Stimulated activated naive B cell treated with anti-CD40 and anti-IgM and Interleukin-4, amounts not matched to agents 10 μg/mL and 1 μg/mL and 100 μg/mL, for 72 hours (primary cell): ENCODE measurements at regions not wholly inside any gene's neighbourhood (a gene's known extent, or its start where the extent isn't known, plus 50 kb on each side); places are given as distances from the start of the nearest gene placed in this dataset.

ENCODE experiments used
- ATAC-seq, 2 donors: fragments of 150-1000 bp; cut with Tn5 transposase; replicated peaks; 2 replicates each; pipeline ENCODE4 v1.10.0; 2021; ENCODE audit warnings: moderate library complexity in 1 of 2
- DNase-seq: peaks from one replicate; pipeline ENCODE4 v3.0.0; 2021
- H3K27ac Mint-ChIP-seq: one replicate; pipeline ENCODE4 v1.8.0; 2022; ENCODE audit warnings: mild to moderate bottlenecking, mixed read lengths
- H3K27me3 Mint-ChIP-seq, 2 donors: one replicate each; pipeline ENCODE4 v1.8.0; 2022; ENCODE audit warnings: mixed read lengths in 2 of 2
- H3K36me3 Mint-ChIP-seq, 2 donors: one replicate each; pipeline ENCODE4 v1.8.0; 2022; ENCODE audit warnings: mixed read lengths in 2 of 2, mild to moderate bottlenecking in 1 of 2
- H3K4me1 Mint-ChIP-seq, 2 donors: one replicate each; pipeline ENCODE4 v1.8.0; 2022; ENCODE audit warnings: mixed read lengths in 2 of 2, mild to moderate bottlenecking in 1 of 2
- H3K4me3 Mint-ChIP-seq, 2 donors: one replicate each; pipeline ENCODE4 v1.8.0; 2022; ENCODE audit warnings: mild to moderate bottlenecking in 2 of 2, mixed read lengths in 2 of 2, moderate library complexity in 1 of 2
- H3K9me3 Mint-ChIP-seq, 2 donors: one replicate each; pipeline ENCODE4 v1.8.0; 2022; ENCODE audit warnings: mixed read lengths in 2 of 2, mild to moderate bottlenecking in 1 of 2

DNA sequence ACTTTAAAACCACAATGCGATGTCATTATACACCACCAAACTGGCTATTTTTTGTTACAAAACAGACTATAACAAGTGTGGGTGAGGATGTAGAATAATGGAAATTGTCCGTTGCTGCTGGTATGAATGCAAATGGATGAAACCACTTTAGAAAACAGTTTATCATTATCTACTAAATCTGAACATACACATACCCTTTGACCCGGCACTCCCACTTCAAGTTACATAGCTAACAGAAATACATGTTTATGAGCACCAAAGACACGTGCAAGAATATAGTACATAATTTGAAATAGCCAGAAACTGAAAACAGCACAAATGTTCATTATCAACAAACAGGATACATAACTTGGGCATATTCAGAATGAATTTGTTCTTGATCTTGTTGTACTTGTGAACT, 206.4 kb upstream of the CHAC2 start:
- H3K27me3 Mint-ChIP-seq = peaks cover 0 to 6% of the 10 kb centered on the region in 2 donors
- peaks cover 6 to 8% of the 10 kb centered on the region in 2 donors for H3K9me3 Mint-ChIP-seq
- no peaks in the 10 kb centered on the region for H3K4me1 Mint-ChIP-seq
- no peak for ATAC-seq
- H3K4me3 Mint-ChIP-seq = no peak overlapping the region
- no peak for DNase-seq
- no peaks in the 10 kb centered on the region for H3K36me3 Mint-ChIP-seq
- H3K27ac Mint-ChIP-seq = no peak overlapping the region

DNA sequence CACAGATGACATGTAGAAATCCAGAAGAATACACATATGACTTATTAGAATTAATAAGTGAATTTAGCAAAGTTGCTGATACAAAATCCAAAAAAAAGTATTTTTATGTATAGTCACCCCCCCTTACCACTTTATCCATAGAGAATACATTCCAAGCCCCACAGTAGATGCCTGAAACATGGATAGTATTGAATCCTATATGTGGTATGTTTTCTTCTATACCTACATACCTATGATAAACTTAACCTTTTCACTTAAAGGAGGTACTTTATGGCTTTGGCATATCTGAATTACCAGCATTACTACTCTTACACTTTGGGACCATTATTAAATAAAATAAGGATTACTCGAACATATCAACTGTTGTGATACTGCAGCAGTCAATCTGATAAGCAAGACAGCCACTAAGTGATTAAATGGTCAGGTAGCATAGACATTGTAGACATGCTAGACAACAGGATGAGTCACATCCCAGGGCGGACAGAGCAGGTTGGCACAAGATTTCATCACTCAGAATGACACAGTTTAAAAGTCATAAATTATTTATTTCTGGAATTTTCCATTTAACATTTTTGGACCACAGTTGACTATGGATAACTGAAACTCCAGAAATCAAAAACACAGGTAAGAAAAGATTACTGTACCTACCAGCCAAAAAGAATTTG, 208.2 kb upstream of the CHAC2 start:
- Mint-ChIP-seq H3K4me3 (no peak overlapping the region), H3K36me3 (no peaks in the 10 kb centered on the region), H3K27ac (no peak overlapping the region), H3K4me1 (no peaks in the 10 kb centered on the region), H3K9me3 (peaks cover 7 to 8% of the 10 kb centered on the region in 2 donors), H3K27me3 (peaks cover 0 to 6% of the 10 kb centered on the region in 2 donors)
- no peak for DNase-seq
- no peak for ATAC-seq

DNA sequence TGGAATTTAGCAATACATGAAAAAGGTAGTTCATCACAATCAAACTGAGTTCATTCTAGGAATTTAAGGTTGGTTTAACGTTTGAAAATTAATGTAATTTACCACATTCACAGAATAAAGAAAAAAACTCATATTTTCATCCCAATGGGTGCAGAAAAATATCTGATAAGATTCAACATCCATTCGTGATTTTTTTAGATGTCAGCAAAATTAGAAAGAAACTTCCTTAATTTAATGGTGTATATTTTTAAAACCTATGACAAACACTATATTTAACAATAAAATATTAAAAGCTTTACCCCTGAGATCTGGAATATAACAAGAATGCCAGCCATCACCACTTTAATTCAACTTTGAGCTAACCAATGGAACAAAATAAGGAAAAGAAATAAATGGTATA, 208.7 kb upstream of the CHAC2 start:
- Mint-ChIP-seq H3K4me3 (no peak overlapping the region), H3K9me3 (peaks cover 7 to 8% of the 10 kb centered on the region in 2 donors), H3K4me1 (no peaks in the 10 kb centered on the region), H3K27me3 (peaks cover 0 to 6% of the 10 kb centered on the region in 2 donors), H3K27ac (no peak overlapping the region), H3K36me3 (no peaks in the 10 kb centered on the region)
- ATAC-seq = no peak
- DNase-seq = no peak

DNA sequence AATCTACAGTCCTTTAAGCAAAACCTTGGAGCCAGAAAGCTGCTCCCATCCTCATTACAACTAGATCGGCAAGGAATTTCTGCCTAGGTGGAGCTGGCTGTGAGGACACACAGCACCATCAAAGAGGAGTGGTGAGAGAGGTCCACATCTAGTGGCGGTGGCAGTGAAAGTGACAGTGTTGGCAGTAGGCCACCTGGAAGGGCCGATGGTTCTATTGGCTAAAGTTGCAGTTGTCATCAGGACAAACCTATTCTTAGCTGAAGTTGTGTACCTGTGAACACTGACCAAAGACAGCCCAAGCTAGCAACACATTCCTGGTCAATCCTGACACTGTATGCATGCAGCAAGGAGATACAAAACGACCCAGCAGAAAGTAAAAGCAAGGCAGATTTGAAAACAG, 218.1 kb upstream of the CHAC2 start:
- Mint-ChIP-seq H3K27ac (no peak overlapping the region), H3K9me3 (peaks cover 1 to 7% of the 10 kb centered on the region in 2 donors), H3K4me3 (no peak overlapping the region), H3K36me3 (no peaks in the 10 kb centered on the region), H3K27me3 (peaks cover 0 to 4% of the 10 kb centered on the region in 2 donors), H3K4me1 (no peaks in the 10 kb centered on the region)
- no peak for ATAC-seq
- DNase-seq = no peak

DNA sequence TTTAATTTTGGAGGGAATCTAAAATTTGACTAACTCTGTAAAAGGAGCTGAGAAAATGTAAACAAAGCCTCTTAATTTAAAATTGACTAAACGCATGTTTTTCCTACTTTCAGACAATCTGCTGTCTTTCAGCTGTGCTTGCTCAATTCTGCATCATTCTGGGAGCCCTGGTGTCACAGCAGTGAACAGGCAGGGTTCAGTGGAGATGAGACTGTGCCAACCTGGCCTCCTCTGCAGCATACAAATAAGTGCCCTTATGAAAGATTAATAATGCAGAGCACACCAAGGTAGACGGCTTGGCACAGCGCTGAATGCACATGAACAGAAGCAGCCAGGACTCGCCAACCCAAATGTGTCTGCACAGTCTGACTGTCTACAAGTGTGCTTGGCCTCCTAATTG, 222.0 kb upstream of the CHAC2 start:
- Mint-ChIP-seq H3K27me3 (peaks cover 0 to 4% of the 10 kb centered on the region in 2 donors), H3K4me1 (no peaks in the 10 kb centered on the region), H3K4me3 (no peak overlapping the region), H3K9me3 (peaks cover 0 to 7% of the 10 kb centered on the region in 2 donors), H3K27ac (no peak overlapping the region), H3K36me3 (no peaks in the 10 kb centered on the region)
- ATAC-seq (no peak), DNase-seq (no peak)

DNA sequence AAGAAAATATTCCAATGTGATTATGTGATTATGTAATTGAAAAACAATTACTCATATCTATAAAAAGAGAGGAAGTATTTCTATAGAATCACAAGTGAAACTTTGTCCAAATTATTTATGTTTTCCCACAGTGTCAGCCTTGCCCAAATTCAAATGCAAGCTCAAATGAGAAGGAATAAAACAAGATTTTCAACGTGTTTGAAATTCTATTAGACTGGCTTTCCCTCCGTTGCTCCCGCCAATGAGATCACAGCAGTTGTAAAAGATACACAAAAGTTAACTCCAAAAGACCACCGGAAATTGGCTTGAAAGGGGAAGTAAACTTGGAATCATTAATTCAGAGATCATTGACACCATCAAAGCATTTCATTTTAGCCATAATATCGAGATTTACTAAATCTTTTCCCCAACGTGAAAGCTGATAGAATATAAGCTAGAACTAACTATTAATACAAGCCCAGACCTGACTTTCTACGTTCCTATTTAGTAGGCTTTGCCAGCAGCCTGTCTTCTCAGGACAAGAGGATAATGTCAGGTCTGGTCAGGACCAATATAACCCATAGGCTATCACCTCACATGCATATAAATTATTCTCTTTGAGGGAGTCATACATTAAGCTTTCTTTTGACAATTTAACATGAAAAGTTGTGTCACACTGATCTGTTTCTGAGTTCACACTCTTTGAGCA, 222.6 kb upstream of the CHAC2 start:
- ATAC-seq = no peak
- DNase-seq = no peak
- Mint-ChIP-seq H3K27ac (no peak overlapping the region), H3K27me3 (peaks cover 0 to 2% of the 10 kb centered on the region in 2 donors), H3K4me3 (no peak overlapping the region), H3K9me3 (peaks cover 0 to 7% of the 10 kb centered on the region in 2 donors), H3K4me1 (no peaks in the 10 kb centered on the region), H3K36me3 (no peaks in the 10 kb centered on the region)

DNA sequence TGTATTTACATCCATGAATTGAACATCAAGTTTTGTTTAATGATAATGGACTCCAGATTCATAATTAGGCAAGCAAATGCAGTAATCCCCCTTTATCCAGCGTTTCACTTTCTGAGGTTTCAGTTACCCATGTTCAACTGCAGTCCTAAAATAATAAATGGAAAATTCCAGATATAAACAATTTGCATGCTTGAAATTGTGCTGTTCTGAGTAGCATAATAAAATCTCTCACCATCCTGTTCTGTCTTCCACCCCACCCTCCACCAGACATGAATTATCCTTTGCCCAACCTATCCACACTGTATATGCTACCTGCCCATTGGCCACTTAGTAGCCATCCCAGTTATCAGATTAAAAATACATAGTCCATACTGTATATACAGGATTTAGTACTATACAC, 224.5 kb upstream of the CHAC2 start:
- peaks cover 5 to 7% of the 10 kb centered on the region in 2 donors for H3K27me3 Mint-ChIP-seq
- no peak overlapping the region for H3K27ac Mint-ChIP-seq
- H3K4me3 Mint-ChIP-seq = no peak overlapping the region
- peaks cover 1 to 7% of the 10 kb centered on the region in 2 donors for H3K9me3 Mint-ChIP-seq
- no peak for DNase-seq
- no peak for ATAC-seq
- H3K4me1 Mint-ChIP-seq = no peaks in the 10 kb centered on the region
- H3K36me3 Mint-ChIP-seq = no peaks in the 10 kb centered on the region

DNA sequence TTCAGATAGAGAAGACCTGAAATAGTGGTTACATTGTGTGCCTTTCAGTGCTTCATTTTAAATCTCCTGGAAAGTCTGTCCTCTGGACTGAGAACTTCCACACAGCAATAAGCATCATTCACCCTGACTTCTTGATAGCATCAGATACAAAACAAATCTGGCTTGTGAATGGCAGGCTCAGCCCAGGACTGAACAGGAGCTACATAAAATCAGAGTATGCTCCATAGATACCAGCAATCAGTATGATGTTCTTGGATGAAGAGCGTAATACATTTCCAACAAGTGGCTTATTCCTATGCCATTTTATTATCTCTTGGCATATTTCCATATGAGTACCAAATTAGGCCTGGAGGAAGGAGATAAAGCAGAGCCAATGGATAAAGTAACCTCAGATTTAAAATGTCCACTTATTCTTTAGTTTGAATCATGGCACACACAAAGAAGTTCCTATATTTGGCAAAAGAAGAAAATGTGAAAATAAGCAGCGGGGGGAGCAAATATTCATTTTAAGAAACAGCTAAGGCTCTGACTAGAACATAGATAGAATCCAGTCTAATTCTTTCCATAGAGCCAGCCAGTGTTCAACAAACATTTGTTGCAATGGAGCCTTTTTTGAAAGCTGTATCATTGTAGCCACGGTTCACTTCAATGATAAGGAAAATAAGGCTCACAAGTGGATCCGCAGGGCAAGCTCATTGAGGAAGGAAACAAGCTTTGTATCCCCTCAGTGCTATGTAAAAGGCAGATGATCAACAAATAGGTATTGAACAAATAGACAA, 230.8 kb upstream of the CHAC2 start:
- Mint-ChIP-seq H3K9me3 (peaks cover 7% of the 10 kb centered on the region in 2 donors), H3K4me3 (no peak overlapping the region), H3K36me3 (no peaks in the 10 kb centered on the region), H3K27me3 (peaks cover 10 to 13% of the 10 kb centered on the region in 2 donors), H3K27ac (no peak overlapping the region), H3K4me1 (no peaks in the 10 kb centered on the region)
- no peak for ATAC-seq
- DNase-seq = no peak

DNA sequence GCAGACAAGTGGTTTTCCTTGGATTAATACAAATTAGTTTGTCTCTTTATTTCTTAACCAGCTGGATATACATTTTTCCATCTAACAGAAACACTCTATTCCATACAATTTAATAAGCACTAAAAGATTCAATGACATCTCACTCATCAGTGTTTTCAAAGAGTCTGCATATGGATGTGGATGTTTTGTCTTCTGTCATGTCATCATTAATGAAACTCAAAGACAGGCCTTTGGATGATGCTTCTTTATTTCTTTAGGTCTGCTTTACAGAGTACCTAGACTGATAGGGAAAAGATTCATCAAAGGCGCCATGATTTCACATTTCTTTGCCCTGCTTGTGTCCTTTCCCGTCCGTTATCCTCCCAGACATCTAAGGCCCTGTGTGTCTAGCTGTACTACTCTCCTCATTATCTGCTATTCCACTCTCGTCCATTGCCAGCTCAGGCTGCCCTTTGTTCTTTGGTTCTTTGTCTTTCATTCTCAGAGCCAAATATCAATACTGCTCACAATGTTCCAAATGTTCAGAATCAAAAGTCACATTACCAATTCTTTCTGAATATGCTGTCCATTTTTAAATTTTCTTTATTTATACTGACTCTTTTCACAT, 232.3 kb upstream of the CHAC2 start:
- H3K4me3 Mint-ChIP-seq = no peak overlapping the region
- no peaks in the 10 kb centered on the region for H3K4me1 Mint-ChIP-seq
- H3K27me3 Mint-ChIP-seq = peaks cover 10 to 13% of the 10 kb centered on the region in 2 donors
- no peaks in the 10 kb centered on the region for H3K36me3 Mint-ChIP-seq
- no peak for ATAC-seq
- peaks cover 0 to 10% of the 10 kb centered on the region in 2 donors for H3K9me3 Mint-ChIP-seq
- H3K27ac Mint-ChIP-seq = no peak overlapping the region
- DNase-seq = no peak

DNA sequence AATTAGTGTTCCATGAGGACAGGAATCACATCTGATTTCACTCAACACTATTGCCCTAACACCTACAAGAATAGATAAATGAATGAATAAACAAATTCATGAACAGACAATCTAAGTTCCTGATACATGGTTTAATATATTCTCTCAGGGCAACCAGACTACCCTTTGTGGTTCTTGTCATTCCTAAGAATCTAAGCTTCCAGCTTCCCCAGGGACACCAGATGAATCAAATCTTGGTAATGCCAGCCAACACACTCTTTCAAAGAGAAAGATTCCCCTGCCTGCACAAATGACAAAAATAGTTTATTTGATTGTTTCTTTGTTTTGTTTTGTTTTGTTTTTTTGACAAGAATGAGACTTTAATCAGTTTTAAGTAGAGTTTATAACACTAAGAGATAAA, 237.5 kb upstream of the CHAC2 start:
- no peaks in the 10 kb centered on the region for H3K36me3 Mint-ChIP-seq
- no peak for ATAC-seq
- DNase-seq = no peak
- no peak overlapping the region for H3K27ac Mint-ChIP-seq
- no peak overlapping the region for H3K4me3 Mint-ChIP-seq
- peaks cover 7 to 14% of the 10 kb centered on the region in 2 donors for H3K9me3 Mint-ChIP-seq
- no peaks in the 10 kb centered on the region for H3K4me1 Mint-ChIP-seq
- no peaks in the 10 kb centered on the region for H3K27me3 Mint-ChIP-seq

DNA sequence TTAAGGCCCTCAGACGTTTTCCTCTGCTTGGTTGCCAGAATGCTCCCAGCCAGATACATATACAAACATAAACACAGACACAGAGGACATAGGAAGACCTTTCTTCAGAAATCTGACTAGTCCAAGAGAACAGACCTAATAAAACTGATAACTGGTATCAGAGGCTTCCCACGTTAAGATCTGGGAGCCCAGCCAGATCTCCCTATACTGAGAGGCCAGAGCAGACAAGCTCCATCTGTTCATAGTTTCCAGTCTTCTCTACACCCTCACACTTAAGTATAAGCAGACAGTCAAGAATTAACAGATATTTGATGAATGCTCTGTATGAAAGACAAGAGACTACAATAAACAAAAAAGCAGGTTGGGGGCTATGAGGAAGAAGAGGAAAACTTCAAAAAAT, 240.5 kb upstream of the CHAC2 start:
- Mint-ChIP-seq H3K4me3 (no peak overlapping the region), H3K9me3 (peaks cover 7 to 14% of the 10 kb centered on the region in 2 donors), H3K4me1 (no peaks in the 10 kb centered on the region), H3K27ac (no peak overlapping the region), H3K27me3 (no peaks in the 10 kb centered on the region), H3K36me3 (no peaks in the 10 kb centered on the region)
- ATAC-seq (no peak), DNase-seq (no peak)

DNA sequence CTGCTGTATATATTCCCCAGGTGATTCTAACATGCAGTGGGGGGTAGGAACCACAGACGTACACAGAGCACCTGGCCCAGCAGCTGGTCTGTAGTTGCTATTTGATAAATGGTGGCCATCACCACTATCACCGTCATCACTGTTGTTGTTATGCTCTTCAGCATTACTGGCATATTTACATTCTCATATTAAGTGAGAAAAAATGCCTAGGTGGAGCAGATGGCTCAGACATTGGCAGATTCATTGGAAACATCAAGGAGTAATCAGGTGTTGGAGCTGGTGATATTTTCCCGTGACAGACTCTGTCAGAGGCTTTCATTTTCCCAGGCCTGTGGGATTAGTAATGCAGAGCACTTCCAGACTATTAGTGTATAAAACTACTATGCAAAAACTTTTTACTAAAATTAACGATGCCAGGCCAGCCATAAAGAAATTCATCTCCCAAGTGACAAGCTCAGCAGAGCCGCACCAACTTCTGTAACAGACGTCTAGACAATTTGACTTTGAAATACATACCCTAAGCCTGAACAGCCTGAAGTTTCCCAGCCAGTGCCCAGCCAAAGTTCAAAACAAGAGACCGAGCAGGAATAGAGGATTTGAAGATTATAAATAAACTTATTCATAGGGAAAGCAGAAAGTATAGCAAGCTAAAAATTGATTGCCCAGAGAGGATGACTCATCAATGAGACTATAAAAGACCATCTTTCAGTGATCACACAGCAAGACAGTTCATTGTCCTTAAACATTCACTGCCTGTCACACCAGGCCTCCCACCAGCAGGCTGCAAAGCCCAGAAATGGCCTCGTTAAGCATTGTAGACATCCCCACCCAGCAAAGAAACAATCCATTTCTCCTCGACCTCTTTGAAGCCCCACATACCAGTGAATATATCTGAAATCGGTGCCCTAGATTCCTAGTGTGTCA, 247.4 kb upstream of the CHAC2 start:
- no peaks in the 10 kb centered on the region for H3K36me3 Mint-ChIP-seq
- H3K4me3 Mint-ChIP-seq = no peak overlapping the region
- no peak for ATAC-seq
- DNase-seq = no peak
- peaks cover 0 to 3% of the 10 kb centered on the region in 2 donors for H3K4me1 Mint-ChIP-seq
- no peak overlapping the region for H3K27ac Mint-ChIP-seq
- no peaks in the 10 kb centered on the region for H3K9me3 Mint-ChIP-seq
- H3K27me3 Mint-ChIP-seq = peaks cover 0 to 4% of the 10 kb centered on the region in 2 donors

DNA sequence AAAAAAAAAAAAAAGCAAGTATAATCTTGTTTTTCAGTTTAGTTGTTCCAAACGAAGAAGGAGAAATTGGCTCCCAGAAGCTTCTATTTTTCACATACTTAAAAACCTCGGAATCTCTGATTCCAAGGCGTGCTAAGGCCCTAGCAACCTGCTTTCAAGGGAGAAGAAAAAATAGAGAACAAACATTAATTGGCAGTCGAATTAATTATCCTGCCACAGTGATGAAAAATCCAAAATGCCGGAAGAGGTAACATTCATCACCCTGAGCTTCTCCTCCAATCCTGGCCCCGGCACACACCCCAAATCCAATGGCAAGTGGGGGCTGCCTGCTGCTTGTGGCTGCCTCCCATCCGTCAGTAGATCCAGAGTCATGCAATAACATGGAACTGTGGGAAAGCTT, 250.2 kb upstream of the CHAC2 start:
- H3K27me3 Mint-ChIP-seq = peaks cover 0 to 4% of the 10 kb centered on the region in 2 donors
- ATAC-seq = no peak
- no peak overlapping the region for H3K27ac Mint-ChIP-seq
- no peak for DNase-seq
- H3K4me1 Mint-ChIP-seq = peaks cover 0 to 3% of the 10 kb centered on the region in 2 donors
- H3K9me3 Mint-ChIP-seq = no peaks in the 10 kb centered on the region
- H3K4me3 Mint-ChIP-seq = no peak overlapping the region
- H3K36me3 Mint-ChIP-seq = no peaks in the 10 kb centered on the region
